GM12873 (cell line): ENCODE measurements at regions not wholly inside any gene's neighbourhood (a gene's known extent, or its start where the extent isn't known, plus 50 kb on each side); places are given as distances from the start of the nearest gene placed in this dataset.

Experiments
- TF ChIP-seq, protein P1 (sequence below): IDR thresholded peaks from 2 replicates; pipeline ENCODE4 v1.5.1; 2012; ENCODE audit warnings: low read depth, mild to moderate bottlenecking, moderate library complexity, low read length, control low read depth; ENCODE audit not compliant: insufficient read depth; ENCODE audit errors: missing control alignments

GRCh38 chr9:12629067-12629466, 64.1 kb upstream of the TYRP1 start:
- TF ChIP-seq, protein P1, sequence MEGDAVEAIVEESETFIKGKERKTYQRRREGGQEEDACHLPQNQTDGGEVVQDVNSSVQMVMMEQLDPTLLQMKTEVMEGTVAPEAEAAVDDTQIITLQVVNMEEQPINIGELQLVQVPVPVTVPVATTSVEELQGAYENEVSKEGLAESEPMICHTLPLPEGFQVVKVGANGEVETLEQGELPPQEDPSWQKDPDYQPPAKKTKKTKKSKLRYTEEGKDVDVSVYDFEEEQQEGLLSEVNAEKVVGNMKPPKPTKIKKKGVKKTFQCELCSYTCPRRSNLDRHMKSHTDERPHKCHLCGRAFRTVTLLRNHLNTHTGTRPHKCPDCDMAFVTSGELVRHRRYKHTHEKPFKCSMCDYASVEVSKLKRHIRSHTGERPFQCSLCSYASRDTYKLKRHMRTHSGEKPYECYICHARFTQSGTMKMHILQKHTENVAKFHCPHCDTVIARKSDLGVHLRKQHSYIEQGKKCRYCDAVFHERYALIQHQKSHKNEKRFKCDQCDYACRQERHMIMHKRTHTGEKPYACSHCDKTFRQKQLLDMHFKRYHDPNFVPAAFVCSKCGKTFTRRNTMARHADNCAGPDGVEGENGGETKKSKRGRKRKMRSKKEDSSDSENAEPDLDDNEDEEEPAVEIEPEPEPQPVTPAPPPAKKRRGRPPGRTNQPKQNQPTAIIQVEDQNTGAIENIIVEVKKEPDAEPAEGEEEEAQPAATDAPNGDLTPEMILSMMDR = no peak

DNA sequence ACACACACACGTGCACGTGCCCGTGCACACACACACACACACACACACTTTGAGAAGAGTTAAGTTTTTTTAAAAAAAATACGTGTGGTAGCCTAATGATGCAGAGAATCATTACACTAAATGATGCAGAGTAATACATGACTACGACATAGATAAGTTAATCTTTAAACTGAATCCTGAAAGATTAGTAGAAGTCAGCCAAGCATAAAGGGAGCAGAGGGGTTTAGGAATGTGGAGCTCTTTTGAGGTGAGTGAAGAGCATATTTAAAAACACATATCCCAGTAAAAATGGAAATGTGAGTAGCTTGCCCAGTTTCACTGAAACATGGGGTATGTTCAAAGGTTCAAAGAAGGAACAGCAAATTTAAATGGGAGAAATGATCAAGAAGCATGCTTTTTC, 61.3 kb upstream of the TYRP1 start:
- TF ChIP-seq, protein P1 = no peak

DNA sequence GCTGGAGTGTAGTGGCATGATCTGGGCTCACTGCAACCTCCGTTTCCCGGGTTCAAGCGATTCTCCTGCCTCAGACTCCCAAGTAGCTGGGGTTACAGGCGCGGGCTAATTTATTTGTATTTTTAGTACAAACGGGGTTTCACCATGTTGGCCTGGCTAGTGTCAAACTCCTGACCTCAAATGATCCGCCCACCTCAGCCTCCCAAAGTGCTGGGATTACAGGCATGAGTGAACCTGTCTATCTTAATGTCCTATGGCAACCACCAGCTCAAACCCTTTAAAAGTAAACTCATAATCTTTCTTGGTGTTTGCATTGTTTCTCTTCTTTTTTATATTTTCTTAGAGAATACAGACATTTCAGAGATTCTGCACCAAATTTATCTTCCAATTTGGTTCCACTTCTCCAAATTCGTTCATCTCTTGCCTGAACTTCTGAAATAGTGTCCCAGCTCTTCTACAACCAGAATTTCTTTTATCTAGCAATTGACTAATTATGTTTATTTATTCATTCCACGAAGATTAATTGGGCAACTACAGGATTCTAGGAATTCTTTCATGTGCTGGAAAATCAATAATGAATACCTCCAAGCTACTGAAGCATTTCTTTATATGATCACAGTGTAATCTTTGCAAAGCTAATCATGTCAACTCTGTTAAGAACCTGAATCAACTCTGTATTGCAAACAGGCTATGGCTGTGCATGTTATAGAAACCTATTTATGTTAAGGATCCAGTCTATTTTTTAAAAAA, 60.0 kb upstream of the TYRP1 start:
- TF ChIP-seq, protein P1 = no peak

DNA sequence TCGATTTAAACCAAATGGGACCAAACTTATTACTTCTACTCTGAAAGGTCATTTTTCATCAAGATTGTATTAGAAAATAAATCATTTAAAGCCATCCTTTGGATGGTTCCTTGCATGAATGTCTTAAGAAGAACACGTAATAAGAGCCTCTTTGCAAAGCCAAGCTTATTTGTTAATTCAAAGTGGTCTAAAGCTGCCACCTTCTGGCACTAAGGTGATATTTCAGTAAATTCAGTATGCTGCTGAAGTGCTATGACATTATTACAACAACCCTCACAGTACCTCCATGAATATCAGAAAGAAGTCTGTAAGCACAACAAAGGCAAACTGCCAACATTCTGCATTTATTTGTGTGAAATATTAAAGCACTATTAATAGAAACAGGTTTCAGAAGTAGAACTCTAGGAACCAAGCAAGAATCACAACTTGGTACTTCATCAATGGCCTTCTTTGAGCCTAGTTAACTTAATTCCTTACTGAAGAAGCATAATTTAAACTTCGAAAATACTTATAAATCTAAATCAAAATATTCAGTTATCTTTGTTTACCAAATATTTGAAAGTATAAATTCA, 53.1 kb upstream of the TYRP1 start:
- TF ChIP-seq, protein P1 = peak; percentile 25

- TF ChIP-seq, protein P1 = no peak
Measured at GRCh38 chr9:12640866-12641636, 52.1 kb upstream of the TYRP1 start.
